Ishikawa (cell line): ENCODE measurements at regions not wholly inside any gene's neighbourhood (a gene's known extent, or its start where the extent isn't known, plus 50 kb on each side); places are given as distances from the start of the nearest gene placed in this dataset.

Source experiments
- CEBPB ChIP-seq: IDR thresholded peaks from 2 replicates; pipeline ENCODE4 v1.6.1; 2012
- CREB1 ChIP-seq: IDR thresholded peaks from 2 replicates; pipeline ENCODE4 v1.6.1; 2012; ENCODE audit warnings: low read depth
- EGR1 ChIP-seq: IDR thresholded peaks from 2 replicates; pipeline ENCODE4 v1.6.1; 2012
- EP300 ChIP-seq: IDR thresholded peaks from 2 replicates; pipeline ENCODE4 v1.6.1; 2012; ENCODE audit warnings: borderline replicate concordance
- FOXM1 ChIP-seq: IDR thresholded peaks from 2 replicates; pipeline ENCODE4 v1.6.1; 2012; ENCODE audit warnings: low read depth, borderline replicate concordance
- NFIC ChIP-seq: IDR thresholded peaks from 2 replicates; pipeline ENCODE4 v1.6.1; 2012
- RAD21 ChIP-seq: IDR thresholded peaks from 2 replicates; pipeline ENCODE4 v1.6.1; 2012; ENCODE audit warnings: low read depth
- TAF1 ChIP-seq: IDR thresholded peaks from 2 replicates; pipeline ENCODE4 v1.6.1; 2012; ENCODE audit warnings: low read depth, mild to moderate bottlenecking
- TCF12 ChIP-seq: IDR thresholded peaks from 2 replicates; pipeline ENCODE4 v1.6.1; 2012; ENCODE audit warnings: low read depth
- TEAD4 ChIP-seq: IDR thresholded peaks from 2 replicates; pipeline ENCODE4 v1.6.1; 2012
- YY1 ChIP-seq: IDR thresholded peaks from 2 replicates; pipeline ENCODE4 v1.6.1; 2012; ENCODE audit warnings: low read depth
- ZBTB7A ChIP-seq: IDR thresholded peaks from 2 replicates; pipeline ENCODE4 v1.6.1; 2012; ENCODE audit warnings: low read depth
- TF ChIP-seq, protein P1 (sequence below): IDR thresholded peaks from 2 replicates; pipeline ENCODE4 v1.6.1; 2012
- TF ChIP-seq, protein P2 (sequence below): IDR thresholded peaks from 2 replicates; pipeline ENCODE4 v1.6.1; 2012; ENCODE audit warnings: low read depth, mild to moderate bottlenecking
- TF ChIP-seq, protein P3 (sequence below): IDR thresholded peaks from 2 replicates; pipeline ENCODE4 v1.6.1; 2012

DNA sequence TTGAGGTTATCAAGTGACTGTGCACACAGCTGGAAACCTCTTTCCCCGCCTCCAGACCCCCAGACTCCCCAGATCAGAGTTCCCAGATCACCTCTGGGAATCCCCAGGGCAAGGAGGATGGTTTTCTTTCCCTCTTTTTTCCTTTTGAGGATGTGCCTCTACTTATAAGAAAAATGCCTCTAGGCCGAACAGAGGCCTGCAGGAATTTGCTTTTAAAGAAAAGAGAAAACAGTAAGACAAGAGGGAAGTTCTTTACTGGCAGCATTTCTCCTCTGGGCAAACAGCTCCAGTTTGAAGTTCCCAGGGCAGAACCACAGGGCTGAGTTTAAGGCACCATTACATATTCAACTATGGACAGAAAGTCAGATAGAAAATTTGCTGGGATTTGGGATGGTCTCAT lies 837.9 kb upstream of the LCORL start:
- TF ChIP-seq ZBTB7A (no peak), TCF12 (no peak), CREB1 (no peak), EGR1 (no peak), EP300 (no peak), YY1 (no peak), RAD21 (no peak)
- TF ChIP-seq, protein P1, sequence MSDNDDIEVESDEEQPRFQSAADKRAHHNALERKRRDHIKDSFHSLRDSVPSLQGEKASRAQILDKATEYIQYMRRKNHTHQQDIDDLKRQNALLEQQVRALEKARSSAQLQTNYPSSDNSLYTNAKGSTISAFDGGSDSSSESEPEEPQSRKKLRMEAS: no peak
- TF ChIP-seq, protein P2, sequence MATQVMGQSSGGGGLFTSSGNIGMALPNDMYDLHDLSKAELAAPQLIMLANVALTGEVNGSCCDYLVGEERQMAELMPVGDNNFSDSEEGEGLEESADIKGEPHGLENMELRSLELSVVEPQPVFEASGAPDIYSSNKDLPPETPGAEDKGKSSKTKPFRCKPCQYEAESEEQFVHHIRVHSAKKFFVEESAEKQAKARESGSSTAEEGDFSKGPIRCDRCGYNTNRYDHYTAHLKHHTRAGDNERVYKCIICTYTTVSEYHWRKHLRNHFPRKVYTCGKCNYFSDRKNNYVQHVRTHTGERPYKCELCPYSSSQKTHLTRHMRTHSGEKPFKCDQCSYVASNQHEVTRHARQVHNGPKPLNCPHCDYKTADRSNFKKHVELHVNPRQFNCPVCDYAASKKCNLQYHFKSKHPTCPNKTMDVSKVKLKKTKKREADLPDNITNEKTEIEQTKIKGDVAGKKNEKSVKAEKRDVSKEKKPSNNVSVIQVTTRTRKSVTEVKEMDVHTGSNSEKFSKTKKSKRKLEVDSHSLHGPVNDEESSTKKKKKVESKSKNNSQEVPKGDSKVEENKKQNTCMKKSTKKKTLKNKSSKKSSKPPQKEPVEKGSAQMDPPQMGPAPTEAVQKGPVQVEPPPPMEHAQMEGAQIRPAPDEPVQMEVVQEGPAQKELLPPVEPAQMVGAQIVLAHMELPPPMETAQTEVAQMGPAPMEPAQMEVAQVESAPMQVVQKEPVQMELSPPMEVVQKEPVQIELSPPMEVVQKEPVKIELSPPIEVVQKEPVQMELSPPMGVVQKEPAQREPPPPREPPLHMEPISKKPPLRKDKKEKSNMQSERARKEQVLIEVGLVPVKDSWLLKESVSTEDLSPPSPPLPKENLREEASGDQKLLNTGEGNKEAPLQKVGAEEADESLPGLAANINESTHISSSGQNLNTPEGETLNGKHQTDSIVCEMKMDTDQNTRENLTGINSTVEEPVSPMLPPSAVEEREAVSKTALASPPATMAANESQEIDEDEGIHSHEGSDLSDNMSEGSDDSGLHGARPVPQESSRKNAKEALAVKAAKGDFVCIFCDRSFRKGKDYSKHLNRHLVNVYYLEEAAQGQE: no peak

DNA sequence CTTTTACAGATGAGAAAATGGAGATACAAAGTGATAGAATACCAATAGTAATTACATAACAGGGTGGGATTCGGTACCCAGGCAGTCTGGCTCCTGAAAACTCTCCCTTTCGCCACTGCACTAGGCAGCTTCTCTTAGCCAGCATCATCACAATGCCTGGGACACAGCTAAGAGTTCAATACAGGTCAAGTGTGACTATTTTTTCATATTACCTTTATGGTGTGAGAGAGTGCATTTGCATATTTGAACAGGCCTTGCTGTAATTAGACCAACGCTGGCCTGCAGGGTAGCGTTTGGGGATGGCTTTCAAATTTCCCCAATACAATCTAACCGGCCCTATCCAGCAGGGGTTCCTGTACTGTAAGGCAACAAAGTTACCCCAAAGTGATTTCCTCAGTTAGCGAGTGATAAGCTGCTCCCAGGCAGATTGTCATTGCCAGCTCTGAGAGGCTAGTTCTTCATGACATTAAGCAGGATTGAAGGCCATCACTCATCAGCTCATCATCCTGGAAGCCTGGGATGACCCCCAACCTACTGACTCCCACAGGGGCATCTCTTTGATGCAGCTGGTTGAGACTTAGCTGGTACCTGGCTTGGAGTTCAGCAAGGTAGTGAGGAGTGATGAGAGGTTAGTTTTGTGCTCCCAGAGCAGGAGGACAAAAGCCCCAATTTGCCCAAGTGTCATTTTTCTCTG lies 836.8 kb upstream of the LCORL start:
- no peak for TF ChIP-seq TCF12
- TF ChIP-seq, protein P1: no peak
- TF ChIP-seq, protein P3, sequence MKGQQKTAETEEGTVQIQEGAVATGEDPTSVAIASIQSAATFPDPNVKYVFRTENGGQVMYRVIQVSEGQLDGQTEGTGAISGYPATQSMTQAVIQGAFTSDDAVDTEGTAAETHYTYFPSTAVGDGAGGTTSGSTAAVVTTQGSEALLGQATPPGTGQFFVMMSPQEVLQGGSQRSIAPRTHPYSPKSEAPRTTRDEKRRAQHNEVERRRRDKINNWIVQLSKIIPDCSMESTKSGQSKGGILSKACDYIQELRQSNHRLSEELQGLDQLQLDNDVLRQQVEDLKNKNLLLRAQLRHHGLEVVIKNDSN: no peak
- no peak for TF ChIP-seq NFIC
- no peak for TF ChIP-seq YY1

DNA sequence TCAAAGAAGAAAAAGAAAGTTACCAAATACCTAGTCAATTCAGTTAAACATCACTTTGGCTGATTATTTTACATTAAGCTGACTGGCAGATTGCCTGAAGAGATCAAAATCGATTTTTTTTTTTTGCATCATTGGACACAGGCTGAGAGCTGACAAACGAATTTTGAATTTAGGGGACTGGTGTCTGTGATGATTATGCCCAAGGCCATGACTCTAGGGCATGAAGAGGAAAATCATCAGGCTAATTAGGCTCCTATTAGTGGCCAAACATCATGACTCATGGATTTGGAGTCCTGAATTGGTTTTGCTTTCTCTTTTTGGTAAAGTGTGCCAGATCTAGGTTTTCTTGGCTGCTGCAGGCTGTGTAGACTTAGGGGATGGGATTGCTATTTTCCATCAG lies 829.3 kb upstream of the LCORL start:
- TF ChIP-seq EP300 (no peak), TAF1 (no peak), NFIC (no peak), EGR1 (no peak), FOXM1 (no peak), ZBTB7A (no peak), RAD21 (no peak), CEBPB (no peak), CREB1 (no peak), TEAD4 (no peak), YY1 (no peak), TCF12 (no peak)
- TF ChIP-seq, protein P2: no peak
- TF ChIP-seq, protein P3: no peak
- TF ChIP-seq, protein P1: no peak

DNA sequence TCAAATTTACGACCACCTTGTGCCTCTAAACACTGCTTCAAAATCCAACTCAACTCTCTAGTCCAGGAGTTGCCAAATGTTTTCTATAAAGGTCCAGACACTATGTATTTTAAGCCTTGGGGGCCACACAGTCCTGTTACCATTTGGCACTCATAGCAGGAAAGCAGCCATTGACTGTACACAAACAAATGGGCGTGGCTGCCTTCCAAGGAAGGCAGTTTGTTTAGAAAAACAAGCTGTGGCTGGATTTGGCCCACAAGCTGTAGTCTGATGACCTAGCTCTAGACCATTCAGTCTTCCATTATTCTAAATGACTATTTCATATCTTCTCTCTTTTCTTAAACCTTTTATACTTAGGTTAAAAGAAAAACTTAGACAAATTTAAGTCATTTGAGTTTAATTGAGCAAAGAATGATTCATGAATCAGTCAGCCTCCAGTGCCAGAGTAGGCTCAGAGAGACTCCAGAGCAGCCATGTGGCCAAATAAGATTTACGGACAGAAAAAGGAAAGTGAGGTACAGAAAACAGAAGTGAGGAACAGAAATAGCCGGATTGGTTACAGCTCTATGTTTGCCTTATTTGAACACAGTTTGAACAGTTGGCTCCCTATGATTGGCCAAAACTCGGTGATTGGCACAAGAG lies 825.8 kb upstream of the LCORL start:
- TF ChIP-seq FOXM1: no peak
- no peak for TF ChIP-seq NFIC
- TF ChIP-seq TEAD4: no peak
- TF ChIP-seq YY1: no peak

DNA sequence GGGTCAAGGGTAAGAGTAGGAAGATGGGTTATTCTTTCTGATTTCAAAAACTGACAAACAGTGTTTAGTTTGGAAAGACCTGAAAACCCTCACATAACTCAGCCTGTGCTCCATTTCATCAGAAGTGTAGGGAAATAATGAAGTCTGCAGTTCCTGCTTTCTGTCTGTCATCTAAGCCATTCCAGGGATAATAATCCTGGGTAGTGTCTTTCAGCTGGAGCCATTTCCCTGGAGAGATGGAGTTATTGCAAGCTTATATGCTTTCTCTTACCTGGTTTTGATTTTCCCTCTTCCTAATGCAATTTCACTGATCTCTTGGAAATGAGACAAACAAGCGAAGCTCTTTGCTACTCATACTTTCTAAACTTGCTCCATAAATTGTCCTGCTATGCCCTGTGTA lies 824.8 kb upstream of the LCORL start:
- TF ChIP-seq ZBTB7A (no peak), RAD21 (no peak), EGR1 (no peak), NFIC (no peak), CEBPB (no peak), TCF12 (no peak), FOXM1 (no peak), CREB1 (no peak), TEAD4 (no peak)
- TF ChIP-seq, protein P3: no peak
- TF ChIP-seq, protein P1: no peak
- TF ChIP-seq, protein P2: no peak
